C4-2B (cell line): ENCODE measurements at regions not wholly inside any gene's neighbourhood (a gene's known extent, or its start where the extent isn't known, plus 50 kb on each side); places are given as distances from the start of the nearest gene placed in this dataset.
"Not testable (repeated sequence)": the region's sequence is repeated elsewhere in the genome, so short reads cannot be mapped to it uniquely, and the experiment has no call there.

Experiments used
- ZFX ChIP-seq: fragments of 450-650 bp; IDR thresholded peaks from 2 replicates; pipeline ENCODE4 v1.6.1; 2017
- TF ChIP-seq, protein P1 (sequence below): fragments of 450-650 bp; conservative IDR thresholded peaks from 2 replicates; pipeline ENCODE4 v1.5.1; 2017; ENCODE audit warnings: mild to moderate bottlenecking

DNA sequence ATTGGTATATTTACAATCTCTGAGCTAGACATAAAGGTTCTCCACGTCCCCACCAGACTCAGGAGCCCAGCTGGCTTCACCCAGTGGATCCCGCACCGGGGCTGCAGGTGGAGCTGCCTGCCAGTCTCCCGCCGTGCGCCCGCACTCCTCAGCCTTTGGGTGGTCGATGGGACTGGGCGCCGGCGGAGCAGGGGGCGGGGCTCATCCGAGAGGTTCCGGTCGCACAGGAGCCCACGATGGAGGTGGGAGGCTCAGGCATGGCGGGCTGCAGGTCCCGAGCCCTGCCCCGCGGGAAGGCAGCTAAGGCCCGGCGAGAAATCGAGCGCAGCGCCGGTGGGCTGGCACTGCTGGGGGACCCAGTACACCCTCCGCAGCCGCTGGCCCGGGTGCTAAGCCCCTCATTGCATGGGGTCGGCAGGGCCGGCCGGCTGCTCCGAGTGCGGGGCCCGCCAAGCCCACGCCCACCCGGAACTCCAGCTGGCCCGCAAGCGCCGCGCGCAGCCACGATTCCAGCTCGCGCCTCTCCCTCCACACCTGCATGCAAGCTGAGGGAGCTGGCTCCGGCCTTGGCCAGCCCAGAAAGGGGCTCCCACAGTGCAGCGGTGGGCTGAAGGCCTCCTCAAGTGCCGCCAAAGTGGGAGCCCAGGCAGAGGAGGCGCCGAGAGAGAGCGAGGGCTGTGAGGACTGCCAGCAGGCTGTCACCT, 396.8 kb upstream of the LCORL start:
- TF ChIP-seq, protein P1, sequence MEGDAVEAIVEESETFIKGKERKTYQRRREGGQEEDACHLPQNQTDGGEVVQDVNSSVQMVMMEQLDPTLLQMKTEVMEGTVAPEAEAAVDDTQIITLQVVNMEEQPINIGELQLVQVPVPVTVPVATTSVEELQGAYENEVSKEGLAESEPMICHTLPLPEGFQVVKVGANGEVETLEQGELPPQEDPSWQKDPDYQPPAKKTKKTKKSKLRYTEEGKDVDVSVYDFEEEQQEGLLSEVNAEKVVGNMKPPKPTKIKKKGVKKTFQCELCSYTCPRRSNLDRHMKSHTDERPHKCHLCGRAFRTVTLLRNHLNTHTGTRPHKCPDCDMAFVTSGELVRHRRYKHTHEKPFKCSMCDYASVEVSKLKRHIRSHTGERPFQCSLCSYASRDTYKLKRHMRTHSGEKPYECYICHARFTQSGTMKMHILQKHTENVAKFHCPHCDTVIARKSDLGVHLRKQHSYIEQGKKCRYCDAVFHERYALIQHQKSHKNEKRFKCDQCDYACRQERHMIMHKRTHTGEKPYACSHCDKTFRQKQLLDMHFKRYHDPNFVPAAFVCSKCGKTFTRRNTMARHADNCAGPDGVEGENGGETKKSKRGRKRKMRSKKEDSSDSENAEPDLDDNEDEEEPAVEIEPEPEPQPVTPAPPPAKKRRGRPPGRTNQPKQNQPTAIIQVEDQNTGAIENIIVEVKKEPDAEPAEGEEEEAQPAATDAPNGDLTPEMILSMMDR, result not testable (repeated sequence)
- not testable (repeated sequence) for TF ChIP-seq ZFX
